ENCODE measurements at regions not wholly inside any gene's neighbourhood (a gene's known extent, or its start where the extent isn't known, plus 50 kb on each side); places are given as distances from the start of the nearest gene placed in this dataset.

GRCh38 chr3:124230998-124231397, 239.1 kb upstream of the ROPN1 start:
- intact Hi-C loops (cut with micrococcal nuclease; ENCODE audit: unreplicated experiment) (no loop called here), in situ Hi-C loops (cut with HindIII; ENCODE audit: extremely low pct_ligation_motif_present, low pct_unique_long_range_greater_than_20kb) (no loop called here)
- Histone ChIP-seq H3K4me3 (replicated peaks in 1 of 3; ENCODE audit: insufficient read depth in 1 of 3, low read depth in 2 of 3, low read length in 3 of 3) (no peak overlapping the region), H3K27me3 (ENCODE audit: control insufficient read depth in 1 of 2, insufficient read depth in 2 of 2, low read length in 2 of 2) (peaks cover 0 to 13% of the 10 kb centered on the region in 2 experiments; a peak in 1 of 5 replicates), H3K27ac (ENCODE audit: extremely low read length, insufficient read depth, low read length) (no peak overlapping the region), H4K20me1 (ENCODE audit: insufficient read depth, low read length) (no peaks in the 10 kb centered on the region), H3K36me3 (replicated peaks in 1 of 2; ENCODE audit: control insufficient read depth in 1 of 2, insufficient read depth in 2 of 2, low read length in 2 of 2) (no peaks in the 10 kb centered on the region), H3K4me2 (ENCODE audit: low read depth, low read length) (no peak overlapping the region), H2AFZ (ENCODE audit: low read length) (no peak overlapping the region), H3K4me1 (ENCODE audit: insufficient read depth, low read length) (no peaks in the 10 kb centered on the region), H3K9ac (ENCODE audit: insufficient read depth, low read depth, low read length) (no peak overlapping the region), H3K9me3 (ENCODE audit: low read length) (no peaks in the 10 kb centered on the region), H3K79me2 (ENCODE audit: insufficient read depth, low read length) (no peaks in the 10 kb centered on the region)
- DNase-seq (ENCODE audit: low spot score), result no peak
- ATAC-seq, result no peak
- WGBS (ENCODE audit: low lambda C conversion rate), result 18% methylated on average over 7 of the region's 7 CpGs
- no peak for FAIRE-seq
- ChIA-PET CTCF (ENCODE audit: low intra/inter-chr PET ratio, low total read pairs) (no interaction called here), POLR2A (no interaction called here)
- BruUV-seq (replicated peaks), result no TSS peak
- TF ChIP-seq ZZZ3 (CRISPR knock-in tag; IDR thresholded peaks at IDR 0.05; ENCODE audit: borderline replicate concordance), result no peak
- TF ChIP-seq ZNF264 (CRISPR knock-in tag; IDR thresholded peaks at IDR 0.05), result no peak
- no peak for TF ChIP-seq PHF21A (CRISPR knock-in tag; IDR thresholded peaks at IDR 0.05)
- TF ChIP-seq MTA3 (CRISPR knock-in tag; IDR thresholded peaks at IDR 0.05), result no peak
- no peak for TF ChIP-seq ZNF615 (CRISPR knock-in tag; IDR thresholded peaks at IDR 0.05; ENCODE audit: borderline replicate concordance)
- TF ChIP-seq SMC3 (IDR thresholded peaks at IDR 0.05; ENCODE audit: low read length), result no peak
- no peak for TF ChIP-seq ZNF124 (CRISPR knock-in tag; IDR thresholded peaks at IDR 0.05)
- TF ChIP-seq LBX2 (CRISPR knock-in tag; IDR thresholded peaks at IDR 0.05; ENCODE audit: borderline replicate concordance), result no peak
- TF ChIP-seq SPEN (CRISPR knock-in tag; IDR thresholded peaks at IDR 0.05; ENCODE audit: low read depth), result no peak
- no peak for TF ChIP-seq CEBPG (CRISPR knock-in tag; IDR thresholded peaks at IDR 0.05)
- TF ChIP-seq, protein P1, sequence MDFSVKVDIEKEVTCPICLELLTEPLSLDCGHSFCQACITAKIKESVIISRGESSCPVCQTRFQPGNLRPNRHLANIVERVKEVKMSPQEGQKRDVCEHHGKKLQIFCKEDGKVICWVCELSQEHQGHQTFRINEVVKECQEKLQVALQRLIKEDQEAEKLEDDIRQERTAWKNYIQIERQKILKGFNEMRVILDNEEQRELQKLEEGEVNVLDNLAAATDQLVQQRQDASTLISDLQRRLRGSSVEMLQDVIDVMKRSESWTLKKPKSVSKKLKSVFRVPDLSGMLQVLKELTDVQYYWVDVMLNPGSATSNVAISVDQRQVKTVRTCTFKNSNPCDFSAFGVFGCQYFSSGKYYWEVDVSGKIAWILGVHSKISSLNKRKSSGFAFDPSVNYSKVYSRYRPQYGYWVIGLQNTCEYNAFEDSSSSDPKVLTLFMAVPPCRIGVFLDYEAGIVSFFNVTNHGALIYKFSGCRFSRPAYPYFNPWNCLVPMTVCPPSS (IDR thresholded peaks at IDR 0.05), result no peak
- no peak for TF ChIP-seq NFAT5 (CRISPR knock-in tag; IDR thresholded peaks at IDR 0.05)
- no peak for TF ChIP-seq TERF1 (CRISPR knock-in tag; IDR thresholded peaks at IDR 0.05)
- TF ChIP-seq MYNN (CRISPR knock-in tag; IDR thresholded peaks at IDR 0.05; ENCODE audit: low read depth), result no peak
- TF ChIP-seq ZNF672 (CRISPR knock-in tag; IDR thresholded peaks at IDR 0.05), result no peak
- TF ChIP-seq, protein P2, sequence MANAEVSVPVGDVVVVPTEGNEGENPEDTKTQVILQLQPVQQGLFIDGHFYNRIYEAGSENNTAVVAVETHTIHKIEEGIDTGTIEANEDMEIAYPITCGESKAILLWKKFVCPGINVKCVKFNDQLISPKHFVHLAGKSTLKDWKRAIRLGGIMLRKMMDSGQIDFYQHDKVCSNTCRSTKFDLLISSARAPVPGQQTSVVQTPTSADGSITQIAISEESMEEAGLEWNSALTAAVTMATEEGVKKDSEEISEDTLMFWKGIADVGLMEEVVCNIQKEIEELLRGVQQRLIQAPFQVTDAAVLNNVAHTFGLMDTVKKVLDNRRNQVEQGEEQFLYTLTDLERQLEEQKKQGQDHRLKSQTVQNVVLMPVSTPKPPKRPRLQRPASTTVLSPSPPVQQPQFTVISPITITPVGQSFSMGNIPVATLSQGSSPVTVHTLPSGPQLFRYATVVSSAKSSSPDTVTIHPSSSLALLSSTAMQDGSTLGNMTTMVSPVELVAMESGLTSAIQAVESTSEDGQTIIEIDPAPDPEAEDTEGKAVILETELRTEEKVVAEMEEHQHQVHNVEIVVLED (CRISPR knock-in tag; IDR thresholded peaks at IDR 0.05; ENCODE audit: borderline replicate concordance), result no peak
- no peak for TF ChIP-seq MED1 (CRISPR knock-in tag; IDR thresholded peaks at IDR 0.05)
- no peak for TF ChIP-seq PCBP2 (optimal IDR thresholded peaks at IDR 0.05; ENCODE audit: low read depth, low read length, poor library complexity, severe bottlenecking)

Measured in HepG2 (cell line).